Thyroid gland (tissue), 4 donors: ENCODE measurements at regions not wholly inside any gene's neighbourhood (a gene's known extent, or its start where the extent isn't known, plus 50 kb on each side); places are given as distances from the start of the nearest gene placed in this dataset.

Experiments used
- CTCF ChIP-seq, 6 experiments: fragments of 200-600 bp in 3 of 6; fragments of 450-650 bp in 3 of 6; sonication (generic) in 3 of 6; IDR thresholded peaks; one replicate each; pipeline ENCODE4 v1.5.1; 2016 to 2019; ENCODE audit warnings: antibody characterized with exemption in 6 of 6, mild to moderate bottlenecking in 2 of 6, inconsistent platforms in 1 of 6, moderate library complexity in 1 of 6
- POLR2A ChIP-seq, 2 donors: fragments of 450-650 bp; IDR thresholded peaks; one replicate each; pipeline ENCODE4 v1.6.1; 2017; ENCODE audit warnings: antibody characterized with exemption in 2 of 2, mild to moderate bottlenecking in 2 of 2, moderate library complexity in 1 of 2

GRCh38 chr5:39762761-39763160 is 338.0 kb upstream of the DAB2 start:
- TF ChIP-seq CTCF (IDR thresholded peaks at IDR 0.05) (no peak), POLR2A (IDR thresholded peaks at IDR 0.05) (no peak)
